Body of pancreas (tissue), 4 donors: ENCODE measurements at regions not wholly inside any gene's neighbourhood (a gene's known extent, or its start where the extent isn't known, plus 50 kb on each side); places are given as distances from the start of the nearest gene placed in this dataset.

Experiments used
- CTCF ChIP-seq, 7 experiments: fragments of 450-650 bp in 4 of 7; fragments of 200-600 bp in 3 of 7; sonication (generic) in 3 of 7; IDR thresholded peaks; one replicate each; pipeline ENCODE4 v1.5.1; 2016 to 2019; ENCODE audit warnings: antibody characterized with exemption in 7 of 7
- POLR2A ChIP-seq, 3 donors: fragments of 450-650 bp; IDR thresholded peaks; one replicate each; pipeline ENCODE4 v1.6.1; 2016; ENCODE audit warnings: antibody characterized with exemption in 3 of 3, mild to moderate bottlenecking in 2 of 3

GRCh38 chr18:1270081-1270480 lies 365.4 kb downstream of the ADCYAP1 start:
- no peak for TF ChIP-seq CTCF (IDR thresholded peaks at IDR 0.05)
- peak in 1 of 3 donors; percentile 19 for TF ChIP-seq POLR2A (IDR thresholded peaks at IDR 0.05)
